ENCODE measurements at regions not wholly inside any gene's neighbourhood (a gene's known extent, or its start where the extent isn't known, plus 50 kb on each side); places are given as distances from the start of the nearest gene placed in this dataset.

- no peak overlapping the region for H3K4ac ChIP-seq (ENCODE audit: low read depth in 1 of 2, low read length in 2 of 2)
- H2BK12ac ChIP-seq (ENCODE audit: low read length in 2 of 2), result no peak overlapping the region
- no peak overlapping the region for H2BK15ac ChIP-seq (ENCODE audit: low read depth, poor library complexity, severe bottlenecking)
- H2BK120ac ChIP-seq (ENCODE audit: low read depth, low read length), result no peak overlapping the region
- H3K18ac ChIP-seq (ENCODE audit: low read depth in 1 of 2, low read length in 2 of 2), result no peak overlapping the region
- H4K8ac ChIP-seq (ENCODE audit: low read length), result no peak overlapping the region
- no peaks in the 10 kb centered on the region for H3K79me1 ChIP-seq (replicated peaks; ENCODE audit: low read length, poor library complexity, severe bottlenecking)
- H3K23ac ChIP-seq (ENCODE audit: low read length in 2 of 2), result no peak overlapping the region
- 96% methylated on average over 2 of the region's 4 CpGs for WGBS
- H3K4me1 ChIP-seq (ENCODE audit: control insufficient read depth, insufficient read depth, low read depth, low read length), result no peaks in the 10 kb centered on the region
- no peaks in the 10 kb centered on the region for H3K27me3 ChIP-seq (ENCODE audit: control insufficient read depth in 1 of 2, insufficient read depth in 1 of 2, low read length in 2 of 2)
- H3K9me3 ChIP-seq (ENCODE audit: control insufficient read depth, low read length), result no peaks in the 10 kb centered on the region
- no peak overlapping the region for H3K9ac ChIP-seq (ENCODE audit: low read length)
- no peak overlapping the region for H3K14ac ChIP-seq (ENCODE audit: low read length in 2 of 2)
- no peak overlapping the region for H2AK5ac ChIP-seq (ENCODE audit: low read length, severe bottlenecking)
- no peak overlapping the region for H2BK5ac ChIP-seq (ENCODE audit: low read depth, low read length, poor library complexity, severe bottlenecking)
- no peak overlapping the region for H3K4me3 ChIP-seq (ENCODE audit: insufficient read depth in 1 of 2, low read depth in 1 of 2, low read length in 2 of 2)
- no peak overlapping the region for H2AFZ ChIP-seq (ENCODE audit: low read depth, low read length)
- H3K4me2 ChIP-seq (ENCODE audit: low read length, poor library complexity, severe bottlenecking), result no peak overlapping the region
- no peak for DNase-seq
- no peaks in the 10 kb centered on the region for H3K36me3 ChIP-seq (ENCODE audit: control insufficient read depth in 1 of 2, insufficient read depth in 2 of 2, low read depth in 1 of 2, low read length in 2 of 2)
- H4K91ac ChIP-seq (ENCODE audit: low read length), result no peak overlapping the region
- H3K27ac ChIP-seq (ENCODE audit: low read length, poor library complexity, severe bottlenecking), result no peak overlapping the region
Measured at GRCh38 chr2:176413786-176414185, 144.5 kb downstream of the MTX2 start.

GRCh38 chr2:176414641-176415040 is 145.4 kb downstream of the MTX2 start:
- H3K4ac ChIP-seq (ENCODE audit: low read depth in 1 of 2, low read length in 2 of 2), result no peak overlapping the region
- H3K36me3 ChIP-seq (ENCODE audit: control insufficient read depth in 1 of 2, insufficient read depth in 2 of 2, low read depth in 1 of 2, low read length in 2 of 2), result no peaks in the 10 kb centered on the region
- H4K8ac ChIP-seq (ENCODE audit: low read length), result no peak overlapping the region
- no peak overlapping the region for H2BK15ac ChIP-seq (ENCODE audit: low read depth, poor library complexity, severe bottlenecking)
- no peak overlapping the region for H2AFZ ChIP-seq (ENCODE audit: low read depth, low read length)
- no peak overlapping the region for H3K23ac ChIP-seq (ENCODE audit: low read length in 2 of 2)
- H2BK12ac ChIP-seq (ENCODE audit: low read length in 2 of 2), result no peak overlapping the region
- WGBS, result 100% methylated on average over 3 of the region's 3 CpGs
- H4K91ac ChIP-seq (ENCODE audit: low read length), result no peak overlapping the region
- no peak overlapping the region for H2BK5ac ChIP-seq (ENCODE audit: low read depth, low read length, poor library complexity, severe bottlenecking)
- no peaks in the 10 kb centered on the region for H3K79me1 ChIP-seq (replicated peaks; ENCODE audit: low read length, poor library complexity, severe bottlenecking)
- no peak overlapping the region for H2BK120ac ChIP-seq (ENCODE audit: low read depth, low read length)
- H3K27ac ChIP-seq (ENCODE audit: low read length, poor library complexity, severe bottlenecking), result no peak overlapping the region
- no peak for DNase-seq
- H3K4me2 ChIP-seq (ENCODE audit: low read length, poor library complexity, severe bottlenecking), result no peak overlapping the region
- no peak overlapping the region for H2AK5ac ChIP-seq (ENCODE audit: low read length, severe bottlenecking)
- H3K14ac ChIP-seq (ENCODE audit: low read length in 2 of 2), result no peak overlapping the region
- no peak overlapping the region for H3K18ac ChIP-seq (ENCODE audit: low read depth in 1 of 2, low read length in 2 of 2)
- H3K4me1 ChIP-seq (ENCODE audit: control insufficient read depth, insufficient read depth, low read depth, low read length), result peaks cover 7% of the 10 kb centered on the region
- H3K9ac ChIP-seq (ENCODE audit: low read length), result no peak overlapping the region
- H3K4me3 ChIP-seq (ENCODE audit: insufficient read depth in 1 of 2, low read depth in 1 of 2, low read length in 2 of 2), result no peak overlapping the region
- H3K9me3 ChIP-seq (ENCODE audit: control insufficient read depth, low read length), result no peaks in the 10 kb centered on the region
- no peaks in the 10 kb centered on the region for H3K27me3 ChIP-seq (ENCODE audit: control insufficient read depth in 1 of 2, insufficient read depth in 1 of 2, low read length in 2 of 2)

GRCh38 chr2:176415174-176415895 is 146.1 kb downstream of the MTX2 start:
- Histone ChIP-seq H2BK12ac (ENCODE audit: low read length in 2 of 2) (no peak overlapping the region), H3K4me1 (ENCODE audit: control insufficient read depth, insufficient read depth, low read depth, low read length) (peaks cover 7% of the 10 kb centered on the region), H3K9me3 (ENCODE audit: control insufficient read depth, low read length) (no peaks in the 10 kb centered on the region), H4K8ac (ENCODE audit: low read length) (no peak overlapping the region), H2AK5ac (ENCODE audit: low read length, severe bottlenecking) (no peak overlapping the region), H3K9ac (ENCODE audit: low read length) (no peak overlapping the region), H3K36me3 (ENCODE audit: control insufficient read depth in 1 of 2, insufficient read depth in 2 of 2, low read depth in 1 of 2, low read length in 2 of 2) (no peaks in the 10 kb centered on the region), H4K91ac (ENCODE audit: low read length) (no peak overlapping the region), H3K27ac (ENCODE audit: low read length, poor library complexity, severe bottlenecking) (no peak overlapping the region), H2BK120ac (ENCODE audit: low read depth, low read length) (no peak overlapping the region), H3K14ac (ENCODE audit: low read length in 2 of 2) (no peak overlapping the region), H2BK15ac (ENCODE audit: low read depth, poor library complexity, severe bottlenecking) (no peak overlapping the region), H3K23ac (ENCODE audit: low read length in 2 of 2) (no peak overlapping the region), H2BK5ac (ENCODE audit: low read depth, low read length, poor library complexity, severe bottlenecking) (no peak overlapping the region), H2AFZ (ENCODE audit: low read depth, low read length) (no peak overlapping the region), H3K79me1 (replicated peaks; ENCODE audit: low read length, poor library complexity, severe bottlenecking) (no peaks in the 10 kb centered on the region), H3K4me3 (ENCODE audit: insufficient read depth in 1 of 2, low read depth in 1 of 2, low read length in 2 of 2) (no peak overlapping the region), H3K4ac (ENCODE audit: low read depth in 1 of 2, low read length in 2 of 2) (no peak overlapping the region), H3K18ac (ENCODE audit: low read depth in 1 of 2, low read length in 2 of 2) (no peak overlapping the region), H3K4me2 (ENCODE audit: low read length, poor library complexity, severe bottlenecking) (no peak overlapping the region), H3K27me3 (ENCODE audit: control insufficient read depth in 1 of 2, insufficient read depth in 1 of 2, low read length in 2 of 2) (no peaks in the 10 kb centered on the region)
- WGBS, result 89% methylated on average over 7 of the region's 8 CpGs
- DNase-seq, result no peak

- Histone ChIP-seq H3K9me3 (ENCODE audit: control insufficient read depth, low read length) (no peaks in the 10 kb centered on the region), H4K91ac (ENCODE audit: low read length) (no peak overlapping the region), H4K8ac (ENCODE audit: low read length) (no peak overlapping the region), H3K27ac (ENCODE audit: low read length, poor library complexity, severe bottlenecking) (no peak overlapping the region), H3K36me3 (ENCODE audit: control insufficient read depth in 1 of 2, insufficient read depth in 2 of 2, low read depth in 1 of 2, low read length in 2 of 2) (no peaks in the 10 kb centered on the region), H3K9ac (ENCODE audit: low read length) (no peak overlapping the region), H3K27me3 (ENCODE audit: control insufficient read depth in 1 of 2, insufficient read depth in 1 of 2, low read length in 2 of 2) (no peaks in the 10 kb centered on the region), H3K14ac (ENCODE audit: low read length in 2 of 2) (no peak overlapping the region), H3K4me3 (ENCODE audit: insufficient read depth in 1 of 2, low read depth in 1 of 2, low read length in 2 of 2) (no peak overlapping the region), H2BK120ac (ENCODE audit: low read depth, low read length) (no peak overlapping the region), H3K4me1 (ENCODE audit: control insufficient read depth, insufficient read depth, low read depth, low read length) (peaks cover 8% of the 10 kb centered on the region), H2AK5ac (ENCODE audit: low read length, severe bottlenecking) (no peak overlapping the region), H3K4me2 (ENCODE audit: low read length, poor library complexity, severe bottlenecking) (no peak overlapping the region), H3K18ac (ENCODE audit: low read depth in 1 of 2, low read length in 2 of 2) (no peak overlapping the region), H3K79me1 (replicated peaks; ENCODE audit: low read length, poor library complexity, severe bottlenecking) (no peaks in the 10 kb centered on the region), H2BK12ac (ENCODE audit: low read length in 2 of 2) (no peak overlapping the region), H2BK5ac (ENCODE audit: low read depth, low read length, poor library complexity, severe bottlenecking) (no peak overlapping the region), H3K23ac (ENCODE audit: low read length in 2 of 2) (no peak overlapping the region), H3K4ac (ENCODE audit: low read depth in 1 of 2, low read length in 2 of 2) (no peak overlapping the region), H2BK15ac (ENCODE audit: low read depth, poor library complexity, severe bottlenecking) (no peak overlapping the region), H2AFZ (ENCODE audit: low read depth, low read length) (no peak overlapping the region)
- no peak for DNase-seq
- WGBS, result 100% methylated on average over 2 of the region's 3 CpGs
Measured at GRCh38 chr2:176415937-176416499, 146.8 kb downstream of the MTX2 start.
